GM12878 (cell line): ENCODE measurements at regions not wholly inside any gene's neighbourhood (a gene's known extent, or its start where the extent isn't known, plus 50 kb on each side); places are given as distances from the start of the nearest gene placed in this dataset.
"Not testable (repeated sequence)": the region's sequence is repeated elsewhere in the genome, so short reads cannot be mapped to it uniquely, and the experiment has no call there.

Experiments used
- ATAC-seq: fragments of 200-7000 bp; cut with Tn5 transposase; 3 replicates; pipeline ENCODE4 v1.9.1; 2020; ENCODE audit warnings: mild to moderate bottlenecking, moderate library complexity
- BruUV-seq: library from RNA; stranded (reverse); fragments of 400-500 nt; replicated peaks from 2 replicates; lab custom pipeline; 2021; lab: Mats Ljungman, UMichigan
- CTCF ChIA-PET: fragments of 300-600 bp; sonication (Branson Sonifier 250); formaldehyde crosslinking; extraction: SDS; loops from one replicate; lab custom pipeline; 2021; ENCODE audit warnings: inconsistent platforms; lab: Yijun Ruan, JAX
- POLR2A ChIA-PET: fragments of 350-600 bp; formaldehyde crosslinking; extraction: SDS; loops from one replicate; lab custom pipeline; 2021; ENCODE audit warnings: inconsistent platforms; lab: Charles Lee
- RAD21 ChIA-PET: fragments of 300-600 bp; sonication (Branson Sonifier 250); formaldehyde crosslinking; loops from one replicate; lab custom pipeline; 2023; ENCODE audit warnings: antibody characterized with exemption; ENCODE audit not compliant: unreplicated experiment; lab: Charles Lee
- SMC1A ChIA-PET: fragments of 300-600 bp; sonication (Branson Sonifier 250); formaldehyde crosslinking; loops from one replicate; lab custom pipeline; 2023; ENCODE audit not compliant: unreplicated experiment, uncharacterized antibody; lab: Charles Lee
- DNase-seq: peaks from one replicate; pipeline ENCODE4 v3.0.0-alpha.2; 2011; ENCODE audit warnings: low read depth, low spot score
- FAIRE-seq: peaks from 3 replicates; lab custom pipeline; 2011; peaks lifted over from hg19 to GRCh38; lab: Jason Lieb, UNC
- H2AFZ ChIP-seq: 2 replicates; pipeline ENCODE4 v1.6.0; 2011; ENCODE audit warnings: low read depth, low read length, control low read depth; ENCODE audit not compliant: control insufficient read depth
- H3K27ac ChIP-seq: 2 replicates; pipeline ENCODE4 v1.5.1; 2011; ENCODE audit warnings: control low read depth; ENCODE audit not compliant: control insufficient read depth, insufficient read depth
- H3K27me3 ChIP-seq, 2 experiments: replicated peaks in 1 of 2; 2 replicates each; pipeline versions ENCODE4 v1.6.0 to v1.6.1; 2011; ENCODE audit warnings: low read length in 1 of 2; ENCODE audit not compliant: control insufficient read depth in 2 of 2, insufficient read depth in 2 of 2
- H3K36me3 ChIP-seq, 2 experiments: 2 replicates each; pipeline ENCODE4 v1.5.1; 2011; ENCODE audit warnings: low read length in 1 of 2; ENCODE audit not compliant: control insufficient read depth in 2 of 2, insufficient read depth in 2 of 2
- H3K4me1 ChIP-seq: 2 replicates; pipeline ENCODE4 v1.6.1; 2011; ENCODE audit warnings: mild to moderate bottlenecking, low read length, moderate library complexity, mixed read lengths; ENCODE audit not compliant: control insufficient read depth, insufficient read depth
- H3K4me2 ChIP-seq: 2 replicates; pipeline ENCODE4 v1.6.0; 2011; ENCODE audit warnings: control low read depth; ENCODE audit not compliant: control insufficient read depth, insufficient read depth
- H3K4me3 ChIP-seq: fragments of 200-600 bp; sonication (generic); 2 replicates; pipeline ENCODE4 v1.5.1; 2016
- H3K79me2 ChIP-seq: 2 replicates; pipeline ENCODE4 v1.6.0; 2011; ENCODE audit warnings: low read length; ENCODE audit not compliant: control insufficient read depth, insufficient read depth
- H3K9ac ChIP-seq: 2 replicates; pipeline ENCODE4 v1.8.0; 2011; ENCODE audit warnings: low read length, control low read depth, mixed read lengths; ENCODE audit not compliant: control insufficient read depth, insufficient read depth
- H3K9me3 ChIP-seq: replicated peaks from 3 replicates; pipeline ENCODE4 v1.5.1; 2011; ENCODE audit warnings: mild to moderate bottlenecking, low read length; ENCODE audit not compliant: control insufficient read depth, insufficient read depth
- H4K20me1 ChIP-seq: 2 replicates; pipeline ENCODE4 v1.6.0; 2011; ENCODE audit not compliant: control insufficient read depth, insufficient read depth
- ATF2 ChIP-seq: IDR thresholded peaks from 2 replicates; pipeline ENCODE4 v1.6.1; 2012; ENCODE audit warnings: low read length, inconsistent platforms
- WGBS: methylation state at CpG from one replicate; pipeline ENCODE4 v1.1.6; 2016; ENCODE audit warnings: low lambda C conversion rate; ENCODE audit not compliant: insufficient replicate concordance, insufficient coverage; ENCODE audit errors: missing lambda C conversion rate; 5-methylcytosine and 5-hydroxymethylcytosine counted together
- in situ Hi-C: fragments of 300-500 bp; cut with MboI; formaldehyde crosslinking; loops from 9 replicates; pipeline ENCODE4 v1.14.3; 2018; ENCODE audit warnings: mixed read lengths
- intact Hi-C: fragments of 100-400 bp; cut with micrococcal nuclease; formaldehyde crosslinking; loops from one replicate; pipeline ENCODE4 v1.14.2; 2022; ENCODE audit not compliant: unreplicated experiment

GRCh38 chr7:65264258-65264657, 109.4 kb upstream of the ZNF92 start (continued):
- TF ChIP-seq ATF2: no peak

GRCh38 chr7:65260673-65261072, 113.0 kb upstream of the ZNF92 start:
- H3K27me3 ChIP-seq, H3K9me3 ChIP-seq, H3K79me2 ChIP-seq, H4K20me1 ChIP-seq, CTCF ChIA-PET, FAIRE-seq, in situ Hi-C loops, H3K4me1 ChIP-seq, ATAC-seq, H3K36me3 ChIP-seq, H2AFZ ChIP-seq, BruUV-seq, H3K4me2 ChIP-seq, intact Hi-C loops, H3K4me3 ChIP-seq, RAD21 ChIA-PET, POLR2A ChIA-PET, SMC1A ChIA-PET, DNase-seq, H3K27ac ChIP-seq, H3K9ac ChIP-seq: not testable (repeated sequence)
- WGBS: 0% methylated on average over 1 of the region's 6 CpGs

- WGBS: 72% methylated on average over 6 of the region's 10 CpGs
- H3K4me2 ChIP-seq, H3K9me3 ChIP-seq, intact Hi-C loops, H2AFZ ChIP-seq, H3K27ac ChIP-seq, ATAC-seq, H3K4me1 ChIP-seq, H3K79me2 ChIP-seq, H4K20me1 ChIP-seq, H3K36me3 ChIP-seq, H3K4me3 ChIP-seq, CTCF ChIA-PET, RAD21 ChIA-PET, H3K9ac ChIP-seq, H3K27me3 ChIP-seq, POLR2A ChIA-PET, DNase-seq, in situ Hi-C loops, BruUV-seq, SMC1A ChIA-PET, FAIRE-seq: not testable (repeated sequence)
These were observed 113.7 kb upstream of the ZNF92 start for GRCh38 chr7:65259864-65260525.
